Calu3 (cell line): ENCODE measurements at regions not wholly inside any gene's neighbourhood (a gene's known extent, or its start where the extent isn't known, plus 50 kb on each side); places are given as distances from the start of the nearest gene placed in this dataset.

Experiments used
- BruUV-seq: library from RNA; stranded (reverse); fragments of 400-500 nt; replicated peaks from 2 replicates; lab custom pipeline; 2021; lab: Mats Ljungman, UMichigan
- CTCF ChIA-PET: fragments of 300-600 bp; sonication (Branson Sonifier 250); formaldehyde crosslinking; loops from one replicate; lab custom pipeline; 2022; ENCODE audit warnings: antibody characterized with exemption; lab: Charles Lee
- DNase-seq: peaks from one replicate; pipeline ENCODE4 v3.0.0; 2022
- H3K27ac Mint-ChIP-seq: one replicate; pipeline ENCODE4 v1.8.0; 2022; ENCODE audit warnings: mixed read lengths; ENCODE audit not compliant: unreplicated experiment
- H3K27me3 Mint-ChIP-seq: one replicate; pipeline ENCODE4 v1.8.0; 2022; ENCODE audit warnings: mixed read lengths; ENCODE audit not compliant: unreplicated experiment
- H3K36me3 Mint-ChIP-seq: one replicate; pipeline ENCODE4 v1.8.0; 2022; ENCODE audit warnings: mild to moderate bottlenecking, moderate library complexity, mixed read lengths; ENCODE audit not compliant: insufficient read depth, unreplicated experiment
- H3K4me1 Mint-ChIP-seq: one replicate; pipeline ENCODE4 v1.8.0; 2022; ENCODE audit warnings: mild to moderate bottlenecking, low read depth, mixed read lengths; ENCODE audit not compliant: unreplicated experiment
- H3K4me3 Mint-ChIP-seq: one replicate; pipeline ENCODE4 v1.8.0; 2022; ENCODE audit warnings: mild to moderate bottlenecking, low read depth, moderate library complexity, mixed read lengths; ENCODE audit not compliant: unreplicated experiment
- H3K9me3 Mint-ChIP-seq: one replicate; pipeline ENCODE4 v1.8.0; 2022; ENCODE audit warnings: low read depth, mixed read lengths; ENCODE audit not compliant: unreplicated experiment
- intact Hi-C: fragments of 100-400 bp; cut with micrococcal nuclease; formaldehyde crosslinking; loops from one replicate; pipeline ENCODE4 v1.10.0; 2022; ENCODE audit not compliant: unreplicated experiment
- TF ChIP-seq, protein P1 (sequence below): fragments of 200-600 bp; IDR thresholded peaks from one replicate; pipeline ENCODE4 v1.8.0; 2022; ENCODE audit warnings: antibody characterized with exemption; ENCODE audit not compliant: unreplicated experiment

DNA sequence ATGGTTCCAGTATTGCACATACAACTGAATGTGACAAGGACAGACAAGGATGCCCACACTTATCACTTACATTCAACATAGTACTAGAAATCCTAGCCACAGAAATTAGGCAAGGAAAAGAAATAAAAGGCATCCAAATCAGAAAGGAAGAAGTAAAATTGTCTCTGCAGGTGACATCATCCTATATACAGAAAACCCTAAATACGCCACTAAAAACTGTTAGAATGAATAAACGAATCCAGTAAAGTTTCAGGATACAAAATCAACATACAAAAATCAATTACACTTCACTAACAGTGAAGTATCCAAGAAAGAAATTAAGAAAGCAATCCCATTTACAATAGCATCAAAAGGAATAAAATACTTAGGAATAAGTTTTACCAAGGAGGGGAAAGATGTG is 66.1 kb downstream of the FAM217A start:
- Mint-ChIP-seq H3K27me3 (no peaks in the 10 kb centered on the region), H3K4me3 (no peak overlapping the region), H3K4me1 (peaks cover 31% of the 10 kb centered on the region), H3K27ac (no peak overlapping the region), H3K36me3 (peaks cover 12% of the 10 kb centered on the region), H3K9me3 (no peaks in the 10 kb centered on the region)
- BruUV-seq = no TSS peak
- no peak for DNase-seq
- intact Hi-C loops = no loop called here
- TF ChIP-seq, protein P1, sequence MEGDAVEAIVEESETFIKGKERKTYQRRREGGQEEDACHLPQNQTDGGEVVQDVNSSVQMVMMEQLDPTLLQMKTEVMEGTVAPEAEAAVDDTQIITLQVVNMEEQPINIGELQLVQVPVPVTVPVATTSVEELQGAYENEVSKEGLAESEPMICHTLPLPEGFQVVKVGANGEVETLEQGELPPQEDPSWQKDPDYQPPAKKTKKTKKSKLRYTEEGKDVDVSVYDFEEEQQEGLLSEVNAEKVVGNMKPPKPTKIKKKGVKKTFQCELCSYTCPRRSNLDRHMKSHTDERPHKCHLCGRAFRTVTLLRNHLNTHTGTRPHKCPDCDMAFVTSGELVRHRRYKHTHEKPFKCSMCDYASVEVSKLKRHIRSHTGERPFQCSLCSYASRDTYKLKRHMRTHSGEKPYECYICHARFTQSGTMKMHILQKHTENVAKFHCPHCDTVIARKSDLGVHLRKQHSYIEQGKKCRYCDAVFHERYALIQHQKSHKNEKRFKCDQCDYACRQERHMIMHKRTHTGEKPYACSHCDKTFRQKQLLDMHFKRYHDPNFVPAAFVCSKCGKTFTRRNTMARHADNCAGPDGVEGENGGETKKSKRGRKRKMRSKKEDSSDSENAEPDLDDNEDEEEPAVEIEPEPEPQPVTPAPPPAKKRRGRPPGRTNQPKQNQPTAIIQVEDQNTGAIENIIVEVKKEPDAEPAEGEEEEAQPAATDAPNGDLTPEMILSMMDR = no peak
- CTCF ChIA-PET = no interaction called here

DNA sequence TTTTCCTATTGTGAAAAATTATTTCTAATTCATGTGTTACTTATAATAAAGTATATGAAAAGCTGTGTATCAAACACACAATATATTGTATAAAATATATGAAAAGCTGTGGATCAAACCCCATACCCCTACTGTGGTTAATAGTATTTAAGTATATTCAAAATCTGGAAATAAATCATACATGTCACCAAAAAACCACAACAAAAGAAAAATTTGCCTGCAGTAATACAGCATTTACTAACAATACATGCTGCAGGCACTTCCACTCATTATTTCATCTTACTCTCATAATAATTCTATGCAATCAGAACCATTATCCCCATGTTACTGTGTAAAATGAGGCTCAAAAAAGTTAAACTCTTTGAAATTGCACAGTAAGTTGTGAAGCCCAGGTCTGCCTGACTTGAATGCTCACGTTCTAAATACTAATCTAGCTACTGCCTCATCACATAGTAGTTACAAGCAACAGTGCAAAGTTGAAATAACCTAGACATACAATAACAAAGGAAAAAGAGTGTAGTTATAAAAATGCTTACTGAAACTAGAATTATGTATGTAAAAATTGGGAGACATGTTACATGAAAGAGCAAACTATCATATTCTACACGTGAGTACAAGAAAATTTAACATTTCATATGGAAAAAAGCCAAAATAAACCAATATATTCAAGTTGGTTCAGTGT is 61.7 kb downstream of the FAM217A start:
- TF ChIP-seq, protein P1 = no peak
- intact Hi-C loops = no loop called here
- Mint-ChIP-seq H3K4me3 (peak overlapping the region; percentile 89), H3K9me3 (no peaks in the 10 kb centered on the region), H3K4me1 (peaks cover 20% of the 10 kb centered on the region), H3K27me3 (no peaks in the 10 kb centered on the region), H3K36me3 (peaks cover 41% of the 10 kb centered on the region), H3K27ac (peak overlapping the region; percentile 47)
- CTCF ChIA-PET = interaction anchor here (0.5 to 1.1 kb wide), 2 partner anchors 84 to 130 kb away, joined by 3 to 6 read pairs; no protein-coding TSS in a partner anchor
- DNase-seq = no peak
- no TSS peak for BruUV-seq

DNA sequence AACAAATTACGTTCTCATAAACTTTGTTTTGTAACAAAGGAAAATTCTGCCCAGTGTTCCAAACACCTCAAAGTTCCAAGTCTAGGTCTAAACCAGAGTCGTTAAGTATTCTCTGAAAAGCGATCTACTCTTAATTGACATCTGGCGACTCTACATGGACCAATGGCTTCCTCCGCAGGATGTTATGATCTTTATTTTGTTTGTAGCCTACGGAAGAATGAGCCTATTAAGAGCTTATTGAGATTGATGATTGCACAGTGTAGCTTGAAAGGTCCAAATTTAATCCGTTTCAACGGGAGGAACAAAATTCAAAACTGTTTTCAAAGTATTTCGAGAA is 61.1 kb downstream of the FAM217A start:
- Mint-ChIP-seq H3K27ac (peak overlapping the region; percentile 95), H3K4me1 (peaks cover 14% of the 10 kb centered on the region), H3K27me3 (no peaks in the 10 kb centered on the region), H3K4me3 (peak overlapping the region; percentile 89), H3K9me3 (no peaks in the 10 kb centered on the region), H3K36me3 (peaks cover 44% of the 10 kb centered on the region)
- no TSS peak for BruUV-seq
- TF ChIP-seq, protein P1 = no peak
- no peak for DNase-seq
- CTCF ChIA-PET = interaction anchor here (0.5 to 1.1 kb wide), 5 partner anchors 11 to 138 kb away, joined by 3 to 6 read pairs (median 3); no protein-coding TSS in a partner anchor
- intact Hi-C loops = no loop called here

DNA sequence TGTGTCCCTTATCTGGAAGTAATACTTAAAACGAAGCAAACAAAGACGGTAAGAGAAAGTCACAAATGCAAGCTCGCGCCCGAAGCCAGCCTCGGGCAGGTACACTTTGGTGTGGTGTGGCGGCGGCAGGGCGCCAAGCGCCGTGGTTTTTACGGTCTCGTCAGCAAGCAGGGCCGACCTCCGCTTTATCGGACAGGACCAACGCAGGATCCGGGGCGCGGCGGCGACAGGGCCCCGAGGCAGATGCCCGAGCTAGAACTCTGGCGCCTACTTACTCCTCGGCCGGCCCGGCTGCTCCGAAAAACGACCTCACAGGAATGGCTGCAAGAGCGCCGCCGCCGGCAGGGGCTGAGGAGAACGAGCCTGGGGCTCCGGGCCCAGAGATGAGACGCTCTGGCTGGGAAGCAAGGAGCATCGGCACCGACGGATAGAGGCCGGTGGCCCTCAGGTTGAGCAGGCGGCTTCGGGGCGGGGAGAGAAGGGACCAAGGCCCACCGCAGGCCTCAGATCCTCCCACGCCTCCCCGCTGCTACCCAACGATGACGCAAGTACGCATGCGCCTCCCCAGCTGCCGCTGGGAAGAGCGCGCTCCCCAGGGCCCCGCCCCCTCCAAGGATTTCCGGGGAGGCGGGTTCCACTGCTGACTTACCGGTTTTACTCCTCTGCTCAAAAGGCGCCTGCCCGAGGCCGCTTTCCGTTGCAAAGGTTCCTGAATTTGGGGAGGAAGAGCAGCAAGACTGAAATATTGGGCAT is 60.6 kb downstream of the FAM217A start:
- peak overlapping the region; percentile 89 for H3K4me3 Mint-ChIP-seq
- CTCF ChIA-PET = interaction anchor here (0.6 to 1.1 kb wide), 4 partner anchors 11 to 138 kb away, joined by 3 to 4 read pairs (median 3); no protein-coding TSS in a partner anchor
- peak; percentile 92 for DNase-seq
- no TSS peak for BruUV-seq
- H3K9me3 Mint-ChIP-seq = no peaks in the 10 kb centered on the region
- peaks cover 13% of the 10 kb centered on the region for H3K4me1 Mint-ChIP-seq
- TF ChIP-seq, protein P1 = peak; percentile 26
- H3K27ac Mint-ChIP-seq = peak overlapping the region; percentile 95
- no peaks in the 10 kb centered on the region for H3K27me3 Mint-ChIP-seq
- H3K36me3 Mint-ChIP-seq = peaks cover 45% of the 10 kb centered on the region
- intact Hi-C loops = no loop called here
